HG02588 (cell line): ENCODE measurements at regions not wholly inside any gene's neighbourhood (a gene's known extent, or its start where the extent isn't known, plus 50 kb on each side); places are given as distances from the start of the nearest gene placed in this dataset.

Experiments used
- ATAC-seq: cut with Tn5 transposase; IDR thresholded peaks from one replicate; pipeline ENCODE4 v1.9.1; 2021; ENCODE audit warnings: mild to moderate bottlenecking, moderate library complexity; ENCODE audit not compliant: unreplicated experiment

GRCh38 chrX:57204306-57204705, 67.1 kb upstream of the SPIN2A start:
- ATAC-seq, result no peak

- no peak for ATAC-seq
Observed at GRCh38 chrX:57211906-57212305, 74.6 kb upstream of the FAAH2 start.

GRCh38 chrX:57227691-57228090, 58.8 kb upstream of the FAAH2 start:
- ATAC-seq, result no peak

GRCh38 chrX:57232658-57233360, 53.7 kb upstream of the FAAH2 start:
- peak; percentile 81 for ATAC-seq
